PFSK-1 (cell line): ENCODE measurements at regions not wholly inside any gene's neighbourhood (a gene's known extent, or its start where the extent isn't known, plus 50 kb on each side); places are given as distances from the start of the nearest gene placed in this dataset.

Source experiments
- FOXP2 ChIP-seq: optimal IDR thresholded peaks from 2 replicates; pipeline ENCODE3; 2011; ENCODE audit warnings: borderline replicate concordance, control low read depth, inconsistent platforms; ENCODE audit not compliant: insufficient read depth; ENCODE audit errors: extremely low read length, extremely low read depth
- POLR2AphosphoS5 ChIP-seq: IDR thresholded peaks from 2 replicates; pipeline ENCODE4 v1.6.1; 2012; ENCODE audit warnings: low read depth, mild to moderate bottlenecking, control low read depth, low read length, moderate library complexity
- REST ChIP-seq, 2 experiments: IDR thresholded peaks; 2 replicates each; pipeline versions ENCODE4 v1.6.1 to v1.8.0; 2011 to 2012; ENCODE audit warnings: low read depth in 2 of 2, low read length in 2 of 2, control low read depth in 1 of 2, inconsistent platforms in 1 of 2, mild to moderate bottlenecking in 1 of 2, moderate library complexity in 1 of 2; ENCODE audit not compliant: insufficient read depth in 1 of 2
- SIN3A ChIP-seq: IDR thresholded peaks from 2 replicates; pipeline ENCODE4 v1.6.1; 2012; ENCODE audit warnings: mild to moderate bottlenecking, low read length, moderate library complexity, borderline replicate concordance; ENCODE audit not compliant: insufficient read depth
- TAF1 ChIP-seq: IDR thresholded peaks from 2 replicates; pipeline ENCODE4 v1.6.1; 2012; ENCODE audit warnings: low read length, control low read depth, borderline replicate concordance; ENCODE audit not compliant: insufficient read depth

- TF ChIP-seq FOXP2 (no peak), TAF1 (no peak), POLR2AphosphoS5 (no peak), SIN3A (0 out of 2 replicates have a peak, but pooled peaks have one; percentile 67), REST (IDR thresholded peaks at IDR 0.05; ENCODE audit: insufficient read depth in 1 of 2, low read depth in 2 of 2, low read length in 2 of 2) (0 out of 4 replicates have a peak, but pooled peaks of 1 of the 2 experiments have one; percentile 18)
These were observed 187.3 kb downstream of the CAND1 start for GRCh38 chr12:67456431-67456901.

- TF ChIP-seq SIN3A (no peak), REST (IDR thresholded peaks at IDR 0.05; ENCODE audit: insufficient read depth in 1 of 2, low read depth in 2 of 2, low read length in 2 of 2) (no peak), TAF1 (no peak), FOXP2 (no peak), POLR2AphosphoS5 (no peak)
These were observed 188.0 kb downstream of the CAND1 start for GRCh38 chr12:67457136-67457535.

GRCh38 chr12:67457778-67458665 lies 188.9 kb downstream of the CAND1 start:
- TF ChIP-seq POLR2AphosphoS5 (no peak), FOXP2 (no peak), SIN3A (no peak), TAF1 (no peak), REST (IDR thresholded peaks at IDR 0.05; ENCODE audit: insufficient read depth in 1 of 2, low read depth in 2 of 2, low read length in 2 of 2) (no peak)

GRCh38 chr12:67459173-67459572 lies 189.4 kb upstream of the DYRK2 start:
- no peak for TF ChIP-seq SIN3A
- TF ChIP-seq POLR2AphosphoS5 = no peak
- TF ChIP-seq FOXP2 = no peak
- TF ChIP-seq REST (IDR thresholded peaks at IDR 0.05; ENCODE audit: insufficient read depth in 1 of 2, low read depth in 2 of 2, low read length in 2 of 2) = no peak
- no peak for TF ChIP-seq TAF1

GRCh38 chr12:67459578-67459977 lies 189.0 kb upstream of the DYRK2 start:
- no peak for TF ChIP-seq REST (IDR thresholded peaks at IDR 0.05; ENCODE audit: insufficient read depth in 1 of 2, low read depth in 2 of 2, low read length in 2 of 2)
- no peak for TF ChIP-seq SIN3A
- no peak for TF ChIP-seq POLR2AphosphoS5
- no peak for TF ChIP-seq FOXP2
- no peak for TF ChIP-seq TAF1
